ENCODE measurements at regions not wholly inside any gene's neighbourhood (a gene's known extent, or its start where the extent isn't known, plus 50 kb on each side); places are given as distances from the start of the nearest gene placed in this dataset.

- Histone ChIP-seq H3K4me1 (ENCODE audit: control insufficient read depth, extremely low read depth, insufficient read depth, low read length) (no peaks in the 10 kb centered on the region), H3K27ac (ENCODE audit: insufficient read depth, low read length) (no peak overlapping the region), H3K79me2 (ENCODE audit: control insufficient read depth, insufficient read depth, low read length) (no peaks in the 10 kb centered on the region), H3K4me3 (replicated peaks in 1 of 4; ENCODE audit: control extremely low read depth in 1 of 4, insufficient read depth in 1 of 4, low read depth in 3 of 4, low read length in 4 of 4) (no peak overlapping the region), H3K36me3 (ENCODE audit: control insufficient read depth, insufficient read depth, low read length) (no peaks in the 10 kb centered on the region), H3K9ac (ENCODE audit: insufficient read depth, low read length) (no peak overlapping the region), H3K4me2 (ENCODE audit: extremely low read depth, insufficient read depth, low read length) (no peak overlapping the region), H3K27me3 (ENCODE audit: control insufficient read depth, insufficient read depth, low read length) (no peaks in the 10 kb centered on the region), H2AFZ (ENCODE audit: low read length) (no peak overlapping the region), H3K9me3 (ENCODE audit: control insufficient read depth, insufficient read depth, low read depth, low read length) (no peaks in the 10 kb centered on the region), H4K20me1 (ENCODE audit: control insufficient read depth, extremely low read depth, insufficient read depth, low read length) (no peaks in the 10 kb centered on the region)
- TF ChIP-seq CTCF (conservative IDR thresholded peaks at IDR 0.05 in 1 of 2, IDR thresholded peaks at IDR 0.05 in 1 of 2; ENCODE audit: low read depth in 1 of 2, low read length in 2 of 2) (no peak), EZH2 (IDR thresholded peaks at IDR 0.05; ENCODE audit: low read length, missing control alignments) (no peak)
- DNase-seq (ENCODE audit: low read depth in 2 of 2): peak; percentile 18 to 39
Measured at GRCh38 chr4:137065311-137065710, 467.0 kb downstream of the PCDH18 start.

DNA sequence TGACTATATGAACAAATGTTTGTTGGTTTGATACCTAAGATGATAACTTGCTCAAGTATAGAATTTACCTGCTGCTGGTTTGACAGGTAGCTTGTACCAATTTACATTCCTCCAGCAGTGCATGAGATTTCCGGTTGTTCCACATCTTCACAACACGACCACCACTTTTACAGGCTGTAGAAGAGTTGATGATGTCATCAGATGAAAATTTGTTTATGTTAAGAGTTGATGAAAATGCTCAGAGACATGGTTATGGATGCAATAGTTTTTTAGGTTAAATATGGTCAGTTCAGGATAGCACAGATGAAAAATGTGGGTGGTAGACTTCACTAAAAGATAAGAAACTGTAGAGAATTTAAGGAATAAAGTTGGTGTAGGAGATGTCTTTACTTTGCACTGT is 468.3 kb downstream of the PCDH18 start:
- H3K9ac ChIP-seq (ENCODE audit: insufficient read depth, low read length): no peak overlapping the region
- H3K4me3 ChIP-seq (replicated peaks in 1 of 4; ENCODE audit: control extremely low read depth in 1 of 4, insufficient read depth in 1 of 4, low read depth in 3 of 4, low read length in 4 of 4): no peak overlapping the region
- H4K20me1 ChIP-seq (ENCODE audit: control insufficient read depth, extremely low read depth, insufficient read depth, low read length): no peaks in the 10 kb centered on the region
- H3K79me2 ChIP-seq (ENCODE audit: control insufficient read depth, insufficient read depth, low read length): no peaks in the 10 kb centered on the region
- no peak overlapping the region for H2AFZ ChIP-seq (ENCODE audit: low read length)
- DNase-seq (ENCODE audit: low read depth in 2 of 2): no peak
- H3K4me2 ChIP-seq (ENCODE audit: extremely low read depth, insufficient read depth, low read length): no peak overlapping the region
- H3K9me3 ChIP-seq (ENCODE audit: control insufficient read depth, insufficient read depth, low read depth, low read length): no peaks in the 10 kb centered on the region
- H3K27me3 ChIP-seq (ENCODE audit: control insufficient read depth, insufficient read depth, low read length): no peaks in the 10 kb centered on the region
- H3K4me1 ChIP-seq (ENCODE audit: control insufficient read depth, extremely low read depth, insufficient read depth, low read length): no peaks in the 10 kb centered on the region
- no peaks in the 10 kb centered on the region for H3K36me3 ChIP-seq (ENCODE audit: control insufficient read depth, insufficient read depth, low read length)
- H3K27ac ChIP-seq (ENCODE audit: insufficient read depth, low read length): no peak overlapping the region
- TF ChIP-seq EZH2 (IDR thresholded peaks at IDR 0.05; ENCODE audit: low read length, missing control alignments) (no peak), CTCF (conservative IDR thresholded peaks at IDR 0.05 in 1 of 2, IDR thresholded peaks at IDR 0.05 in 1 of 2; ENCODE audit: low read depth in 1 of 2, low read length in 2 of 2) (no peak)

DNA sequence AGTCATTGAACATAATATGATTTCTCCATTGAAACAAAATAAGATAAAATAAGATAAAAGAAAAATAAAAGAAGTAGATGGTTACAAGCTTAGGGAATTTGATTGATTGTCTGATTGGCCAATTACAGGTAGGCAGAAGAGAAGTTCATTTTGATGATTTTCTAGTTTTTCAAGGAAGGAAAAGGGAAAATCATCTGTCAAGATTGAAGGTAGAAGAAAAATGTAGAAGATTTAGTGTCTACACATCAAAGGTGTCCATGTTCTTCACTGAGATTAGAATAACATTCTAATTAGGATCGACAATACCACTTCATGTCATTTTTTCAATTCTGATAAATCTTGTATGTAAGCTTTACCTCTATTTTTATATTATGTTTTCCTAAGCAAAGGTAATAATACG is 489.1 kb downstream of the PCDH18 start:
- H4K20me1 ChIP-seq (ENCODE audit: control insufficient read depth, extremely low read depth, insufficient read depth, low read length): no peaks in the 10 kb centered on the region
- H3K27me3 ChIP-seq (ENCODE audit: control insufficient read depth, insufficient read depth, low read length): no peaks in the 10 kb centered on the region
- no peak overlapping the region for H3K4me3 ChIP-seq (replicated peaks in 1 of 4; ENCODE audit: control extremely low read depth in 1 of 4, insufficient read depth in 1 of 4, low read depth in 3 of 4, low read length in 4 of 4)
- H3K9ac ChIP-seq (ENCODE audit: insufficient read depth, low read length): no peak overlapping the region
- H3K4me2 ChIP-seq (ENCODE audit: extremely low read depth, insufficient read depth, low read length): no peak overlapping the region
- H3K27ac ChIP-seq (ENCODE audit: insufficient read depth, low read length): no peak overlapping the region
- H2AFZ ChIP-seq (ENCODE audit: low read length): no peak overlapping the region
- DNase-seq (ENCODE audit: low read depth in 2 of 2): no peak
- H3K36me3 ChIP-seq (ENCODE audit: control insufficient read depth, insufficient read depth, low read length): no peaks in the 10 kb centered on the region
- no peaks in the 10 kb centered on the region for H3K4me1 ChIP-seq (ENCODE audit: control insufficient read depth, extremely low read depth, insufficient read depth, low read length)
- H3K79me2 ChIP-seq (ENCODE audit: control insufficient read depth, insufficient read depth, low read length): no peaks in the 10 kb centered on the region
- H3K9me3 ChIP-seq (ENCODE audit: control insufficient read depth, insufficient read depth, low read depth, low read length): no peaks in the 10 kb centered on the region
- TF ChIP-seq CTCF (conservative IDR thresholded peaks at IDR 0.05 in 1 of 2, IDR thresholded peaks at IDR 0.05 in 1 of 2; ENCODE audit: low read depth in 1 of 2, low read length in 2 of 2) (no peak), EZH2 (IDR thresholded peaks at IDR 0.05; ENCODE audit: low read length, missing control alignments) (no peak)

Data from fibroblast of lung (primary cell).